Occipital lobe (tissue), 2 donors: ENCODE measurements at regions not wholly inside any gene's neighbourhood (a gene's known extent, or its start where the extent isn't known, plus 50 kb on each side); places are given as distances from the start of the nearest gene placed in this dataset. TPM values are rescaled to one million over a fixed set of nuclear protein-coding genes. Genes with fewer than 3 reads are reported as not detected.

Experiments
- DNase-seq: peaks from one replicate; lab custom pipeline; 2025; lab: John Stamatoyannopoulos, UW
- small RNA-seq: library from RNA; depleted of rRNA; stranded (forward); fragments of <200 nt; gene quantifications from one replicate; pipeline ENCODE3, GENCODE V24; 2014

GRCh38 chr14:25102788-25103187 is 52.8 kb upstream of the STXBP6 start:
- no peak for DNase-seq

- DNase-seq = no peak
Observed at GRCh38 chr14:25101276-25101675, 51.3 kb upstream of the STXBP6 start.

Small RNA genes lying in the stretch of these regions (small RNA-seq; reads per million reads assigned to genes)
- not detected for gene HMGN2P6
